Fibroblast of lung (primary cell): ENCODE measurements at regions not wholly inside any gene's neighbourhood (a gene's known extent, or its start where the extent isn't known, plus 50 kb on each side); places are given as distances from the start of the nearest gene placed in this dataset.

Experiments used
- EZH2 ChIP-seq: IDR thresholded peaks from 2 replicates; pipeline ENCODE4 v1.5.1; 2012; ENCODE audit warnings: low read length, control low read depth, mild to moderate bottlenecking; ENCODE audit errors: missing control alignments
- TF ChIP-seq, protein P1 (sequence below), 2 donors: IDR thresholded peaks in 1 of 2; conservative IDR thresholded peaks in 1 of 2; 1 replicate in 1 of 2; 2 replicates in 1 of 2; pipeline ENCODE4 v1.5.1; 2011 to 2012; ENCODE audit warnings: low read length in 2 of 2, control low read depth in 1 of 2, inconsistent platforms in 1 of 2, low read depth in 1 of 2, mild to moderate bottlenecking in 1 of 2

DNA sequence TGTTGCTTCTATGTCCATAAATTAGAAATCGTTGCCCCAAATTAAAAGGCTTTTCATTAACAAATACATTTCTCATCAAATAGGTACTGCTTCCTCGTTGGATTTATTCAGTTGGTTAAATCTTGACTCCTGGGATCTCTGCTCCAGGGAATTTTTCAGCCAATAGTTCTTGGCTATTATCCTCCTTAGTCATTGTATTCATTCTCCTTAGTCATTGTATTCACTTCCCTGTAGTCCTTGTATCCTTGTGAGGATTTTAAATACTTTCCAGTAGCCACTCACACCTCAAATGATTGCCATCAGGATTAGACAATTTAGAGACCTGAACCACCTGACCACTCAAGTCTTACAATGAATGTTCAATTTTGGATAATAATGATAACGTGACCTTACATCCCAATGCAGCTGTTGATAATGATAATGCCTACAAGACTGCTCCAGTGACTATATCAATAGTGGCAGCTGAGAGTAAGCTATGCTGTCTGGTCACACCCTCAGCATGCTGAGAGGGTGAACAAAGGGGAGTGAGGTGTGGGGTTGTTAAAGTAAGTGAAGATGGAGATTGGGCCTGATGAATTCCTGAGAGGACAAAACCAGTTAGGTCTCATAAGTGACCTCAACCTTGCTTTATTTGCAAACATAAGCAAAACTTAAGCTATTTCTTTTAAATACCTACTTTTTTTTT, 193.7 kb upstream of the RTL1 start:
- TF ChIP-seq, protein P1, sequence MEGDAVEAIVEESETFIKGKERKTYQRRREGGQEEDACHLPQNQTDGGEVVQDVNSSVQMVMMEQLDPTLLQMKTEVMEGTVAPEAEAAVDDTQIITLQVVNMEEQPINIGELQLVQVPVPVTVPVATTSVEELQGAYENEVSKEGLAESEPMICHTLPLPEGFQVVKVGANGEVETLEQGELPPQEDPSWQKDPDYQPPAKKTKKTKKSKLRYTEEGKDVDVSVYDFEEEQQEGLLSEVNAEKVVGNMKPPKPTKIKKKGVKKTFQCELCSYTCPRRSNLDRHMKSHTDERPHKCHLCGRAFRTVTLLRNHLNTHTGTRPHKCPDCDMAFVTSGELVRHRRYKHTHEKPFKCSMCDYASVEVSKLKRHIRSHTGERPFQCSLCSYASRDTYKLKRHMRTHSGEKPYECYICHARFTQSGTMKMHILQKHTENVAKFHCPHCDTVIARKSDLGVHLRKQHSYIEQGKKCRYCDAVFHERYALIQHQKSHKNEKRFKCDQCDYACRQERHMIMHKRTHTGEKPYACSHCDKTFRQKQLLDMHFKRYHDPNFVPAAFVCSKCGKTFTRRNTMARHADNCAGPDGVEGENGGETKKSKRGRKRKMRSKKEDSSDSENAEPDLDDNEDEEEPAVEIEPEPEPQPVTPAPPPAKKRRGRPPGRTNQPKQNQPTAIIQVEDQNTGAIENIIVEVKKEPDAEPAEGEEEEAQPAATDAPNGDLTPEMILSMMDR (conservative IDR thresholded peaks at IDR 0.05 in 1 of 2, IDR thresholded peaks at IDR 0.05 in 1 of 2; ENCODE audit: low read depth in 1 of 2, low read length in 2 of 2), result no peak
- TF ChIP-seq EZH2, result no peak
